Adrenal gland (tissue), 5 donors: ENCODE measurements at regions not wholly inside any gene's neighbourhood (a gene's known extent, or its start where the extent isn't known, plus 50 kb on each side); places are given as distances from the start of the nearest gene placed in this dataset.

ENCODE experiments used
- POLR2A ChIP-seq, 2 donors: fragments of 450-650 bp; IDR thresholded peaks; one replicate each; pipeline ENCODE4 v1.6.1; 2017; ENCODE audit warnings: antibody characterized with exemption in 2 of 2, mild to moderate bottlenecking in 2 of 2, moderate library complexity in 1 of 2
- TF ChIP-seq, protein P1 (sequence below), 6 experiments: fragments of 450-650 bp in 4 of 6; fragments of 200-600 bp in 2 of 6; sonication (generic) in 1 of 6; IDR thresholded peaks; 1 replicate in 5 of 6; 2 replicates in 1 of 6; pipeline versions ENCODE4 v1.5.1 to v1.8.0; 2016 to 2021; ENCODE audit warnings: antibody characterized with exemption in 6 of 6, mild to moderate bottlenecking in 2 of 6, moderate library complexity in 1 of 6
- donor health status: DM: no; HTN: no; CAD: no.

DNA sequence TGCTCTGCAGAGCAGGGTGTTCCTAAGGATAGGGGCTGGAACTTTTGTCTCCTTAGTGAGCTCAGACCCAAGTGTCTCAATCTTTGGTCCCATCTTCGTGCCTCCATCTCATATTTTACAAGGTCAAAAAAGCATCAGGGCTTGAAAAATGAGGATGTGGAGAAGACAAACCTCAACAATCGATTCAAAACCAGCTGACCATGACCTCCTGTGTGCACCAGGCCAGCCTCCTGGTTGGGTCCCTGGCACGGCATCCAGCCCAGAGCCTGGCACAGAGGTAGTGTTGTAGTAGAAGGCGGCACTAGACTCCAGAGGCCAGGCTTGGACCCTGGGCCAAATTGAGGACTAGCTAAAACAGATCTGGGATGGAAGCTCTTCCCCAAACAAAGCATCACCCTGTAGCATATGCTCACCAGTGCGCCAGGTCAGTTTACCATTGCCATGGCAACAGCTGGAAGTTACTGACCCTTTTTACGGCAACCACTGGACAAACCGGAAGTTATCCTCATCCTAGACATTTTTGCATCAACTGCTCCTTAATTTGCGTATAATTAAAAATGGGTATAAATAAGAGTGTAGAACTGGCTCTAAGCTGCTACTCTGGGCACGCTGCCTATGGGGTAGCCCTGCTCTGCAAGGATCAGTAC is 69.3 kb upstream of the BLCAP start:
- TF ChIP-seq, protein P1, sequence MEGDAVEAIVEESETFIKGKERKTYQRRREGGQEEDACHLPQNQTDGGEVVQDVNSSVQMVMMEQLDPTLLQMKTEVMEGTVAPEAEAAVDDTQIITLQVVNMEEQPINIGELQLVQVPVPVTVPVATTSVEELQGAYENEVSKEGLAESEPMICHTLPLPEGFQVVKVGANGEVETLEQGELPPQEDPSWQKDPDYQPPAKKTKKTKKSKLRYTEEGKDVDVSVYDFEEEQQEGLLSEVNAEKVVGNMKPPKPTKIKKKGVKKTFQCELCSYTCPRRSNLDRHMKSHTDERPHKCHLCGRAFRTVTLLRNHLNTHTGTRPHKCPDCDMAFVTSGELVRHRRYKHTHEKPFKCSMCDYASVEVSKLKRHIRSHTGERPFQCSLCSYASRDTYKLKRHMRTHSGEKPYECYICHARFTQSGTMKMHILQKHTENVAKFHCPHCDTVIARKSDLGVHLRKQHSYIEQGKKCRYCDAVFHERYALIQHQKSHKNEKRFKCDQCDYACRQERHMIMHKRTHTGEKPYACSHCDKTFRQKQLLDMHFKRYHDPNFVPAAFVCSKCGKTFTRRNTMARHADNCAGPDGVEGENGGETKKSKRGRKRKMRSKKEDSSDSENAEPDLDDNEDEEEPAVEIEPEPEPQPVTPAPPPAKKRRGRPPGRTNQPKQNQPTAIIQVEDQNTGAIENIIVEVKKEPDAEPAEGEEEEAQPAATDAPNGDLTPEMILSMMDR (IDR thresholded peaks at IDR 0.05), result no peak
- TF ChIP-seq POLR2A (IDR thresholded peaks at IDR 0.05), result no peak
